AG04450 (cell line): ENCODE measurements at regions not wholly inside any gene's neighbourhood (a gene's known extent, or its start where the extent isn't known, plus 50 kb on each side); places are given as distances from the start of the nearest gene placed in this dataset.

Source experiments
- CTCF ChIA-PET: fragments of 300-600, 350-600 bp; formaldehyde crosslinking; extraction: SDS; loops from one replicate; lab custom pipeline; 2022; ENCODE audit warnings: antibody characterized with exemption, inconsistent platforms; lab: Charles Lee
- POLR2A ChIA-PET: fragments of 350-600 bp; formaldehyde crosslinking; extraction: SDS; loops from one replicate; lab custom pipeline; 2021; ENCODE audit warnings: antibody characterized with exemption, inconsistent platforms; lab: Yijun Ruan, JAX
- DNase-seq: peaks from one replicate; pipeline ENCODE4 v3.0.0-alpha.2; 2011; ENCODE audit warnings: low read depth, low spot score
- H3K27ac ChIP-seq: one replicate; pipeline ENCODE4 v1.5.1; 2012; ENCODE audit warnings: low read depth, low read length, control low read depth
- H3K27me3 ChIP-seq: one replicate; pipeline ENCODE4 v1.6.0; 2012; ENCODE audit warnings: low read length; ENCODE audit not compliant: control insufficient read depth, insufficient read depth
- H3K4me3 ChIP-seq: 2 replicates; pipeline ENCODE4 v1.5.1; 2011; ENCODE audit warnings: mild to moderate bottlenecking, low read depth, low read length, control low read depth
- H3K9me3 ChIP-seq: 2 replicates; pipeline ENCODE4 v1.5.1; 2012; ENCODE audit warnings: low read length; ENCODE audit not compliant: control insufficient read depth, insufficient read depth
- TF ChIP-seq, protein P1 (sequence below): IDR thresholded peaks from 2 replicates; pipeline ENCODE4 v1.5.1; 2011; ENCODE audit warnings: low read depth, low read length, control low read depth, inconsistent platforms

DNA sequence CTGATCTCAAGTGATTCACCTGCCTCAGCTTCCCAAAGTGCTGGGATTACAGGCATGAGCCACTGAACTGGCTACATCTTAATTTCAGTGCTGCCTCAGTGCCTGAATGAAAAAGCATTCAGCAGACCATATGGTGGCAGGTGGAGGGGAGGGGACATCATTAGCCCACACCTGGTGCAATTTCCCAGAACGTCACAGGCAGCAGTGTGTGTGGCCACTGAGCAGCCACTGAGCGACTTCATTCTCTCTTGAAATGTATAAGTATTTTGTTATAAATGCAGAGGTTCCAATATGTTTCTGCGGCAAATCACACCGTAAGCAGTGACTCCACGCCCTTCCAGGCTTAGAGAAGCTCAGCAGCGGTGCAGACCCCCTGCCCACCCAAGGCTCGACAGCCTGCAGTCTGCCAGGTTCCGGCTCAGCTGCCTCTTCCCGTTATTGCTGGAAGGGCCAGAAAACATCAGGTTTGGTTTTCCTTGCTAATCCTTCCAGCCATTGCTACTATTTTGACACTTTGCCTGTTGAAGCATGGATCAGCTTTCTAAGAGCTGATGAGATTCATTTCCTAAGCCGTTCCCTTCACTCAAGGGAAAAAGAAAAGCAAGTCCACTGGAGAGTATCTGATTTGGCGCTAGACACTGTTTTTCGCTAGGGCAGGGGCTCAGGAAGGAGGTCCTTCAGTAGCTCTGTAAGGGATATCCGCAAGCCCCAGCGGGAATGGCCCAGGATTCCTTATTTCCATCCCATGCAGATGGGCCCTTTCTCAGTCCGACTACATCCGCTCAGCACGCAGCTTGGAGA lies 250.7 kb downstream of the VAPA start:
- CTCF ChIA-PET, result no interaction called here
- no peak for DNase-seq

DNA sequence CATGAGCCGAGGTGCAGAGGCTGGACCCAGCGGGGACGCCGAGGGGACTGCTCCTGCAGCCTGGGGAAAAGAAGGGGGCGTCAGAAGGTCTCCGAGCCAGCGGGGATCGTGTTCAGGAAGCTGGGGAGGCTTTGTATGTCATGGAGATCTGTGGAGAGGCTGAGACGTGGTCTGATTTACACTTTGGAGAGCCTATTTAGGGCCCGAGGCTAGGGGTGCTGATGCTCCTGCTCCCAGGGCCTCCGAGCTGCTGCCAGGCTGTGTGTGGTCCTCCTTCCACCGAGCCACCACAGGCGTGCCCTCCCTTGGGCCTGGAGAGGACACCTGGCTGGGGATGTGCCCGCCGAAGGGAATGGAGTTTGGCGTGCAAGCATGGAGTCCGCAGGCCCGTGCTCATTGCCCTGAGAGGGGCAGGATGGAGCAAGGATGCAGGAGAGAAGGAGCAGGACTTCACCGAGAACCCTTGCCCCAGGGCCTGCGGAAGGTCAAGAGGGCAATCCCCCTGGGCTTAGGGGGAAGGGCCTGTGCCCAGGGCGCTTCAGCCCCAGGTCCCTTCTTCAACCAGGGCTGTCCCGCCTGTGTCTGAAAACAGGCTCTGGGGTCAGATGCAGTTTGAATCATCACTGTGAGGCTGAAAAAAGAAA lies 252.5 kb downstream of the VAPA start:
- Histone ChIP-seq H3K4me3 (no peak overlapping the region), H3K9me3 (no peaks in the 10 kb centered on the region; the same call in 1 of the 2 replicates), H3K27me3 (peaks cover 5% of the 10 kb centered on the region), H3K27ac (no peak overlapping the region)
- ChIA-PET CTCF (no interaction called here), POLR2A (no interaction called here)
- no peak for DNase-seq
- TF ChIP-seq, protein P1, sequence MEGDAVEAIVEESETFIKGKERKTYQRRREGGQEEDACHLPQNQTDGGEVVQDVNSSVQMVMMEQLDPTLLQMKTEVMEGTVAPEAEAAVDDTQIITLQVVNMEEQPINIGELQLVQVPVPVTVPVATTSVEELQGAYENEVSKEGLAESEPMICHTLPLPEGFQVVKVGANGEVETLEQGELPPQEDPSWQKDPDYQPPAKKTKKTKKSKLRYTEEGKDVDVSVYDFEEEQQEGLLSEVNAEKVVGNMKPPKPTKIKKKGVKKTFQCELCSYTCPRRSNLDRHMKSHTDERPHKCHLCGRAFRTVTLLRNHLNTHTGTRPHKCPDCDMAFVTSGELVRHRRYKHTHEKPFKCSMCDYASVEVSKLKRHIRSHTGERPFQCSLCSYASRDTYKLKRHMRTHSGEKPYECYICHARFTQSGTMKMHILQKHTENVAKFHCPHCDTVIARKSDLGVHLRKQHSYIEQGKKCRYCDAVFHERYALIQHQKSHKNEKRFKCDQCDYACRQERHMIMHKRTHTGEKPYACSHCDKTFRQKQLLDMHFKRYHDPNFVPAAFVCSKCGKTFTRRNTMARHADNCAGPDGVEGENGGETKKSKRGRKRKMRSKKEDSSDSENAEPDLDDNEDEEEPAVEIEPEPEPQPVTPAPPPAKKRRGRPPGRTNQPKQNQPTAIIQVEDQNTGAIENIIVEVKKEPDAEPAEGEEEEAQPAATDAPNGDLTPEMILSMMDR, result no peak

More for the DNA sequence above, 250.7 kb downstream of the VAPA start:
- H3K27me3 ChIP-seq, result peaks cover 7% of the 10 kb centered on the region
- no peak overlapping the region for H3K4me3 ChIP-seq
- TF ChIP-seq, protein P1, result no peak
- no peak overlapping the region for H3K27ac ChIP-seq
- no peaks in the 10 kb centered on the region; the same call in 1 of the 2 replicates for H3K9me3 ChIP-seq
- POLR2A ChIA-PET, result interaction anchor here (0.5 kb wide), 1 partner anchor 61 kb away, joined by 3 read pairs; no protein-coding TSS in a partner anchor

DNA sequence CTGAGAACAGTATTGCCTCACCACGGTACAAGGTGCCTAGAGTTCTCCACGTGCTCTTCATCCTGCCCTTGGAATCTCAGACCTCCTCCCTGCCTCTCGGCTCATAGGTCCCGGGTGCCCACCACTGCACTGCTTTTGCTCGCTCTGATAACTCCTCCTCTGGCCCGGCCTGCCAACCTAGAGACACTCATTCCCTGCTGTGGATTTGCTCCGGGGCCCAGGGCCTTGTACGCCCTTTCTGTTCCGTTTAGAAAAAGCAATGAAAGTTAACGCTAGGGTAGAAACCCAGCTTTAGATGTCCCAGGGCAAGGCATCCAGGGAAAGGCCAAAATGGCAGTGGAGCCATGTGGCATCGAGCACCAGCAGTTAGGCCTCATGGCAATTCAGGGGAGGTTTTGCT lies 253.9 kb downstream of the VAPA start:
- CTCF ChIA-PET, result no interaction called here
- H3K27me3 ChIP-seq, result peaks cover 2% of the 10 kb centered on the region
- DNase-seq, result no peak
- H3K27ac ChIP-seq, result no peak overlapping the region
- POLR2A ChIA-PET, result no interaction called here
- H3K9me3 ChIP-seq, result no peaks in the 10 kb centered on the region; the same call in 1 of the 2 replicates
- TF ChIP-seq, protein P1, result no peak
- H3K4me3 ChIP-seq, result no peak overlapping the region

DNA sequence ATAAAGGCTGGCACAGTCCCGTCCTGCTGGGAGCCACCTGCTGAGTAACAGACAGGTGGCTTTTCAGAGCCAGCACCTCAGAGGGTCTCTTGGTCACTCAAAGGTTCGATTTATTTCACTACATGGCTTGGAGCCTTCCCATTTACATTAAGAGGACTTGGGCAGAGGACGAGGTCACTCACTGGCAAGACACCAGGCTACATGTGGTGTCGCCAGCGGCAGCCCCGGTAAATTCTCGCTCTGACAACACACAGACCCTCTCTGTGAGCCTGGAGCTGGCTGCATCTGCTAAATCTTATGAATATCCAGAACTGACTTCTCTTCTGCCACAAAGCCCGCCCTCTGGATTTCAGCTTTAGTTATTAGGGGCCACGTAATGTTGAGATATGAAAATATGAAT lies 254.7 kb downstream of the VAPA start:
- POLR2A ChIA-PET, result no interaction called here
- H3K9me3 ChIP-seq, result no peaks in the 10 kb centered on the region; the same call in 1 of the 2 replicates
- no peak for DNase-seq
- no peak overlapping the region for H3K27ac ChIP-seq
- no peak overlapping the region for H3K4me3 ChIP-seq
- CTCF ChIA-PET, result no interaction called here
- H3K27me3 ChIP-seq, result peaks cover 2% of the 10 kb centered on the region
- TF ChIP-seq, protein P1, result no peak

DNA sequence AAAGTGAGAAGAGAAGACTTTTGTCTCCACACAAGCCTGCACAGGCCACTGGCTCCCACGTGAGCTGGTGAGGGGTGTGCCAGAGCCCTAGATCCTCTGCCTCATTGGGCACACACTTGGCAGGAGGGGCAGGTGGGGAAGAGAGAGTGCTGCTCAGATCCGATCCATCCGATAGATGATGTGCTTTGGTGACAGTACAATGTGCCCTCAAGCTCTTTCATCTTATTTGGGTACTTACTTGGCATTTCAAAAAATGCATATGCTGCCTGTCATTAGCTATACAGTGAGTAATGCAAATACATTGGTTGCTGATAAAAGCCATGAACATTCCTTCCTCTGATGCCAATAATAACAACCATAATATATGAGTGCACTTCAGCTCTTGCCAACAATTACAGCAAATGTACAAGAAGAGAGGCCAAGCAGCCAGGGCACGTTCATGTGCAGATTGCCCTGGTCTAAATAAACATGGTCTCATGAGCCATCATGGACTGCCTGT lies 255.3 kb downstream of the VAPA start:
- no peak overlapping the region for H3K27ac ChIP-seq
- no peak overlapping the region for H3K4me3 ChIP-seq
- ChIA-PET CTCF (no interaction called here), POLR2A (no interaction called here)
- H3K27me3 ChIP-seq, result peaks cover 2% of the 10 kb centered on the region
- no peaks in the 10 kb centered on the region; the same call in 1 of the 2 replicates for H3K9me3 ChIP-seq
- TF ChIP-seq, protein P1, result no peak
- no peak for DNase-seq
